ENCODE measurements at regions not wholly inside any gene's neighbourhood (a gene's known extent, or its start where the extent isn't known, plus 50 kb on each side); places are given as distances from the start of the nearest gene placed in this dataset.

DNA sequence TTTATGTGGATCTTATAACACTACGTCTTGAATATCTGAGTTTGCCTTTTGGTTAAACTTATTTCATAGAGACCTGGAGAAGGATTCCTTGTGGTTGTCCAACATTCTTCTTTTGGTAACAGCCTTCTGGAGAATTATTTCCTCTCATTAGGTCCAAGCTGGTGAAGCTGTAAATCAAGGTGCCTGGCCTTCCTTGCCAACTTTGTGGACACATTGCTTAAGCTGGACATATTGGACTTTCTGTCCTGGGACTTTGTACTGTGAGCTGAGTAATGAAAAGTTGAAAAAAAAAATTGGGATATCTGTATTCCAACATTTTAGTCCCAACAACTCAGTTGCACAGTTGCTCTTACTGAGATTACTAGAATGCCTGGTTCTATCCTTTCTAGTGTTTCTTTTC, 186.2 kb downstream of the HAO1 start:
- FAIRE-seq (no peak), DNase-seq (ENCODE audit: low read depth, low spot score) (no peak)
- Histone ChIP-seq H3K36me3 (ENCODE audit: control insufficient read depth in 2 of 2, extremely low read depth in 1 of 2, insufficient read depth in 2 of 2, low read length in 2 of 2) (no peaks in the 10 kb centered on the region), H3K4me2 (ENCODE audit: control insufficient read depth, extremely low read depth, insufficient read depth, low read depth, low read length) (no peak overlapping the region), H3K9me3 (ENCODE audit: control insufficient read depth, low read depth, low read length) (no peaks in the 10 kb centered on the region), H4K20me1 (ENCODE audit: control insufficient read depth, extremely low read depth, insufficient read depth, low read length) (no peaks in the 10 kb centered on the region), H3K27ac (ENCODE audit: control insufficient read depth, insufficient read depth, low read length) (no peak overlapping the region), H3K9me1 (ENCODE audit: control insufficient read depth, extremely low read depth, insufficient read depth, low read length) (no peaks in the 10 kb centered on the region), H3K79me2 (ENCODE audit: control insufficient read depth, insufficient read depth, low read length) (no peaks in the 10 kb centered on the region), H3K4me3 (ENCODE audit: control insufficient read depth in 2 of 3, extremely low read depth in 1 of 3, insufficient read depth in 2 of 3, low read depth in 1 of 3, low read length in 3 of 3) (no peak overlapping the region), H3K9ac (ENCODE audit: control insufficient read depth, extremely low read depth, insufficient read depth, low read length) (no peak overlapping the region), H3K27me3 (ENCODE audit: control insufficient read depth, extremely low read depth, insufficient read depth, low read length) (no peaks in the 10 kb centered on the region), H2AFZ (ENCODE audit: control insufficient read depth, low read length) (no peak overlapping the region), H3K4me1 (ENCODE audit: control insufficient read depth, extremely low read depth, insufficient read depth, low read length) (no peaks in the 10 kb centered on the region)
- dilution Hi-C loops (cut with MboI; ENCODE audit: extremely low pct_ligation_motif_present, low sequenced_read_pairs): no loop called here
- TF ChIP-seq EZH2 (IDR thresholded peaks at IDR 0.05; ENCODE audit: low read length): no peak
- TF ChIP-seq, protein P1, sequence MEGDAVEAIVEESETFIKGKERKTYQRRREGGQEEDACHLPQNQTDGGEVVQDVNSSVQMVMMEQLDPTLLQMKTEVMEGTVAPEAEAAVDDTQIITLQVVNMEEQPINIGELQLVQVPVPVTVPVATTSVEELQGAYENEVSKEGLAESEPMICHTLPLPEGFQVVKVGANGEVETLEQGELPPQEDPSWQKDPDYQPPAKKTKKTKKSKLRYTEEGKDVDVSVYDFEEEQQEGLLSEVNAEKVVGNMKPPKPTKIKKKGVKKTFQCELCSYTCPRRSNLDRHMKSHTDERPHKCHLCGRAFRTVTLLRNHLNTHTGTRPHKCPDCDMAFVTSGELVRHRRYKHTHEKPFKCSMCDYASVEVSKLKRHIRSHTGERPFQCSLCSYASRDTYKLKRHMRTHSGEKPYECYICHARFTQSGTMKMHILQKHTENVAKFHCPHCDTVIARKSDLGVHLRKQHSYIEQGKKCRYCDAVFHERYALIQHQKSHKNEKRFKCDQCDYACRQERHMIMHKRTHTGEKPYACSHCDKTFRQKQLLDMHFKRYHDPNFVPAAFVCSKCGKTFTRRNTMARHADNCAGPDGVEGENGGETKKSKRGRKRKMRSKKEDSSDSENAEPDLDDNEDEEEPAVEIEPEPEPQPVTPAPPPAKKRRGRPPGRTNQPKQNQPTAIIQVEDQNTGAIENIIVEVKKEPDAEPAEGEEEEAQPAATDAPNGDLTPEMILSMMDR (optimal IDR thresholded peaks at IDR 0.05 in 1 of 3, IDR thresholded peaks at IDR 0.05 in 1 of 3, conservative IDR thresholded peaks at IDR 0.05 in 1 of 3; ENCODE audit: extremely low read depth in 1 of 3, insufficient read depth in 2 of 3, low read length in 3 of 3): no peak

DNA sequence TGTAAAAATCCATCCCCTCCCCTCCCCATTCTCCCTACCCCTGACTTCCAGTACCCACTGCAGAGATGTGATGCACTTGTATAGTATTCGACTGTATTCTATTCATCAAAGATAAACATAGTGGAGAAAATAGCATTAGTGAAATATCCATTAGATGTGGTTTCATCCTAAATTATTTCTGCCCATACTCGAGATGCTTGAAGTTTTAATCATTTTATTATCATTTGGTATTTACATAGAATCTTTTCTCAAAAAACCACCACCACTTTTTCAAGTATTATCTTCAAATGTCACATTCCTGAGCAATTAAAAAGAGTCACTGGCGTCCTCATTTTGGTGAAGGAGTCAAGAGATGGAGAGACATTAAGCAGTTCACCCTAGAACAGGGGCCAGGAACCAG, 181.9 kb downstream of the HAO1 start:
- TF ChIP-seq, protein P1 (optimal IDR thresholded peaks at IDR 0.05 in 1 of 3, IDR thresholded peaks at IDR 0.05 in 1 of 3, conservative IDR thresholded peaks at IDR 0.05 in 1 of 3; ENCODE audit: extremely low read depth in 1 of 3, insufficient read depth in 2 of 3, low read length in 3 of 3): no peak
- no peak for TF ChIP-seq EZH2 (IDR thresholded peaks at IDR 0.05; ENCODE audit: low read length)
- dilution Hi-C loops (cut with MboI; ENCODE audit: extremely low pct_ligation_motif_present, low sequenced_read_pairs): no loop called here
- no peak for FAIRE-seq

More for the DNA sequence above, 181.9 kb downstream of the HAO1 start:
- no peaks in the 10 kb centered on the region for H3K79me2 ChIP-seq (ENCODE audit: control insufficient read depth, insufficient read depth, low read length)
- no peaks in the 10 kb centered on the region for H3K9me1 ChIP-seq (ENCODE audit: control insufficient read depth, extremely low read depth, insufficient read depth, low read length)
- no peaks in the 10 kb centered on the region for H3K36me3 ChIP-seq (ENCODE audit: control insufficient read depth in 2 of 2, extremely low read depth in 1 of 2, insufficient read depth in 2 of 2, low read length in 2 of 2)
- no peaks in the 10 kb centered on the region for H4K20me1 ChIP-seq (ENCODE audit: control insufficient read depth, extremely low read depth, insufficient read depth, low read length)
- no peak overlapping the region for H3K4me2 ChIP-seq (ENCODE audit: control insufficient read depth, extremely low read depth, insufficient read depth, low read depth, low read length)
- DNase-seq (ENCODE audit: low read depth, low spot score): no peak
- H3K4me3 ChIP-seq (ENCODE audit: control insufficient read depth in 2 of 3, extremely low read depth in 1 of 3, insufficient read depth in 2 of 3, low read depth in 1 of 3, low read length in 3 of 3): no peak overlapping the region
- H3K27me3 ChIP-seq (ENCODE audit: control insufficient read depth, extremely low read depth, insufficient read depth, low read length): no peaks in the 10 kb centered on the region
- no peak overlapping the region for H3K9ac ChIP-seq (ENCODE audit: control insufficient read depth, extremely low read depth, insufficient read depth, low read length)
- no peaks in the 10 kb centered on the region for H3K4me1 ChIP-seq (ENCODE audit: control insufficient read depth, extremely low read depth, insufficient read depth, low read length)
- H2AFZ ChIP-seq (ENCODE audit: control insufficient read depth, low read length): no peak overlapping the region
- H3K9me3 ChIP-seq (ENCODE audit: control insufficient read depth, low read depth, low read length): no peaks in the 10 kb centered on the region
- no peak overlapping the region for H3K27ac ChIP-seq (ENCODE audit: control insufficient read depth, insufficient read depth, low read length)

Data from keratinocyte (primary cell).